Left hindlimb (tissue), 1 donor: ENCODE measurements at regions not wholly inside any gene's neighbourhood (a gene's known extent, or its start where the extent isn't known, plus 50 kb on each side); places are given as distances from the start of the nearest gene placed in this dataset.
"Not testable (repeated sequence)": the region's sequence is repeated elsewhere in the genome, so short reads cannot be mapped to it uniquely, and the experiment has no call there.

Experiments used
- DNase-seq: peaks from one replicate; pipeline ENCODE4 v3.0.0-alpha.2; 2018

DNA sequence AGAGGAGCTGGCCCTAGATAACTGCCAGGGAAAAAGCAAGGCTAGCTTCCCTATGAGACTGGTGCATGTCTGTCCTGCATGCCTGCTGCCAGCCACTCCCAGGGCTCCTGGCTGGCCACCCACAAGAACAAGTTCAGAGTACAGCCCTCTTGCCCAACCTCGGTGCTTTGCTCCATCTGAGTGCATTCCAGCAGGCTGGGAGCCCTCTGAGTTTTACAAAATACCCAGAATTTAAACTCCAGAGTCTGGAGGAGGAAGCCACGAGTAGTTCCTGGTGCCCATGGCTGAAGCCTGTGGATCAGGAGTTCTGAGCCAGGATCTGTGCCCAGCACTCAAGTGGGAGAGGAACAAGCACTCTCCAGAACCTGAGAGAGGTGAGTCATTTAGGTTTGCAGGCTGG is 111.6 kb downstream of the MAGEE2 start:
- no peak for DNase-seq

DNA sequence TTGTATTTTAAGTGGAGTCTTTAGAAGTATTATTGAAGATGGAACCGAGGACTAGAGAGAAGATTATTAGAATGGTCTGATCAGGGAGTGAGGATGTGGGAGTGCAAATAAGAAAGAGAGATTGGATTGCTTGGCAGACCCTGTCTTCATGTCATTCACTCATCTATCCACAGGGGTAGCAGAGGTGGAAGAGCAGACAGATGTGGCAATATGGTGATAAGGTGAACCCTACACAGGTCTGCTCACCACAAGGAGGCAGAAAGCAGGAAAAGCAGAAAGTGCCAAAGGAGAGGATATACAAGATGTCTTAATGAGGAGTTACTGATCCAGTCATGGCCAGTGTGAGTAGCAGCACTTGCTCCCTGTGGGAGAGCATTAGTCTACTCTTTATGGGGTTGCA is 129.4 kb downstream of the MAGEE2 start:
- DNase-seq, result no peak

DNA sequence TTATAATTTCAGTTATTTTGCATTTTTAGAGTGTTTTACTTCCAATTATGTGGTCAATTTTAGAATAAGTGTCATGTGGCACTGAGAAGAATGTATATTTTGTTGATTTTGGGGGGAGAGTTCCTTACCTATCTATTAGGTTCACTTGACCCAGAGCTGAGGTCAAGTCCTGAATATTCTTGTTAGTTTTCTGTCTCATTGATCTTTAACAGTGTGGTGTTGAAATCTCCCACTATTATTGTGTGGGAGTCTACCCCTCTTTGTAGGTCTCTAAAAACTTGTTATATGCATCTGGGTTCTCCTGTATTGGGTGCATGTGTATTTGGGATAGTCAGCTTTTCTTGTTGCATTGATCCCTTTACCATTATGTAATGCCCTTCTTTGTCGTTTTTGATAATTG is 127.0 kb upstream of the ZDHHC15 start:
- no peak for DNase-seq

DNA sequence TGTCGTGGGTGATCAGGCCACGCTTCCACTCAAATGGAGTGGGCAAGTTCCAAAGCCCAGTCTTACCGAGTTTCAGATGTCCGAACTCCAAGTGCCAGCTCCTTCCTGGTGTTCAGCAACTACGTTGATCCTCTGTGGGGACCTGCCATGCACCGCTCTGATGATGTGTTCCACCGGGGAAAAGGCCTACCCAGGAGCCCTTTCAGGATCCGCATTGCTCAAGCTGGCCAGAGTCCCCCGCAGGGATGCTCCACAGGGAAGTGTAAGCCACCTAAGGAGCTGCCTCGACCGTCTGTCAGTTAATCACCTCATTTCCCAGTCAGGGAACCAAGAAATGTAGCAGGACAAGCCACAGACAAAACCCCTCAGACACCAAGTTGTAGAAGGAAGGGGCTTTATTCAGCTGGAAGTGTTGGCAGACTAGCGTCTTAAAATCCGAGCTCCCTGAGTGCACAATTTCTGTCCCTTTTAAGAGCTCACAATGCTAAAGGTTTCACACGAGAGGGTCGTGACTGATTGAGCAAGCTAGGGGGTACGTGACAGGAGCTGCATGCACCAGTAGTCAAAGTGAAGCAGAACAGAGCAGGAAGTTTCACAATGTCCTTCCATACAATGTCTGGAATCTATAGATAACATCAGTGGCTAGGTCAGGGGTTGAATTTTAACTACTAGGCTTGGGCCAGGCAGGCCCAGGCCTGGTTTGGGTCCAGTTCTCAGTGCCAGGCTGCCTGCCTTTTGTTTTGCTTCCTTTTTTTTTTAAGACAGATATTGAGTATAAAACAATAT is 126.2 kb upstream of the ZDHHC15 start:
- no peak for DNase-seq

DNA sequence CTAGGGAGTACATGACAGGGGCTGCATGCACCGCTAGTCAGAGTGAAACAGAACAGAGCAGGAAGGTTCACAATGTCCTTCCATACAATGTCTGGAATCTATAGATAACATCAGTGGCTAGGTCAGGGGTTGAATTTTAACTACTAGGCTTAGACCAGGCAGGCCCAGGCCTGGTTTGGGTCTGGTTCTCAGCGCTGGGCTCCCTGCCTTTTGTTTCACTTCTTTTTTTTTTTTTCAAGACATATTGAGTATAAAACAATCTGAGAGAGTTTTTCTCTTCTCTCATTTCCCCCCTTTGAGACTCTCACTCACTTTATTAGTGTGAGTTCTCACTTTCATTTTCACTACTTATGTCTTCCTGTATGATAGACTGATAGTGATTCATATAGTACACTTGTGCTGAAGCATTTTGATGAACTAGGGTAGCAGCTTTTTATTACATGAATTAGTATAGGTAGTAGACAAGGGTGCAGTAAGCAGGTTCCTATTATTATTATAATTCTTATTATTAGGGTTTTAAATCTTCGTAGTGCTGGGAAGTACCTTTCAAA is 120.0 kb upstream of the ZDHHC15 start:
- no peak for DNase-seq

DNA sequence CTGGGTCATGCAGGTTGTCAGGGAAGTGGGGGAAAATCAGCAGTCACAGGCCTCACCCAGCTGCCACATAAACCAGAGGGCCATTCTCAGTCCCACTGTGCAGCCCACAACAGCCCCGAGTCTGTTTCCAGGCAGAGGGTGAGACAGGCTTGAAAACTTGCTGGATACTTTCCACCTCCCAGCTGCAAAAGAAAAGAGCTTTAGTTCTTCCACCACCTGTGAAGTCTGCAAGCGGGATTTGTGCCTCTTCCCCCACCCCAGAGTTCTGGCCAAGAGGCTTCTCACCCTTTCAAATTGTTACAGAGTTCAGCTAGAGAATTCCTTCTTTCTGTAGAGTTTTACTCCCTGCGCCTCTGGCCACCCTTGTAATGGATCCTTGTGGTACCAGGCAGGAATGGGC is 115.5 kb upstream of the ZDHHC15 start:
- peak; percentile 29 for DNase-seq

DNA sequence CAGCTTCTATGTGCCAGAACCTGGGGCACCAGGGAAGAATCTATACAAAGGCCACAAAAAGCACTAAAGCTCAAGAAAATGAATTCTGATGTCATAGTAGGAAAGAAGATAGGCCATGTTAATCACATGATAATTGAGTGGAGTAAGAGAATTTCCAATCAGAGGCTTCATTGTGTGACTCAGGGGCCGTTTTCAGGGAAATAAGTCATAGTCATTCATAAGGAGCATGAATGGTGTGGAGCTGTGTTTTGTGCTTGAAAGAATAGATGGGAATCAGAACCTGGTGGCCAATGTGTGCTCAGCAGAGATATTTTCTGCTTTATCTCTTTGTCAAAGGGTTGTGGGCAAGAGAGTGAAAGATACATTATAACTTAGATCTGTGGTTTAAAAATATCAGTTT is 102.4 kb upstream of the ZDHHC15 start:
- DNase-seq, result no peak

DNA sequence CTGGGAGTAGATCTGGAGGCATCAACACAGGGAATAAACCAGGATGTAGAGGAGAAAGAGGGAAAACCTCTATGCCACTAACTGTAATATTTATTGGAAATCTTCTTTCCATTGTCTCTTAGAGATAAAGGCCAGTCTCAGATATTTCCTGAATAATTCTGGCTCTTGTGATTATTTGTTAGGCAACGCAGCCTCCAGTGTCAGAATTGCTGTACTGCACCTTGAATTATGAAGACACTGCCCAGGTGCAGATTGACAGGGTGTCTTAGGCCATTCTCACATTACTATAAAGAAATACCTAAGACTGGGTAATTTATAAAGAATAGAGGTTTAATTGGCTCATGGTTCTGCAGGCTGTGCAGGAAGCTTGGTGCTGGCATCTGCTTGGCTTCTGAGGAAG is 100.7 kb upstream of the ZDHHC15 start:
- DNase-seq, result no peak

DNA sequence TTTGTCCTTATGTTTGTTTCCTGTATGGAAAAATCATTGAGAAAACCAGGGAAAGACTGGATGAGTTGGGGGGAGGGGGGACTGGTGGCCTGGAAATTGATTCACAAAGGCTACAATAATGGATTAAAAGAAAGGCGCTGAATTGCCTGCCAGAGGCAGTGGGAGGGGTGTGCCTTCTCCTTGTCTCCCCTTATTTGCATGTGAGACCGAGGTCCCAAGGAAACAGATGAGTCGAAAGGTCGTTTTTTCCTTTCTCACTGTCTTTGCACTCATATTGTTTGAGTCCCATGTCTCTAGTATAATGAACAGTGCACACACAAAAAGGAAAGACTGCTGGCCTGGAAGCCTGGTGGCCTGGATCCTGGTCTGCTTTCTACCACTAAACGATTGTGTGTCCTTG is 86.6 kb upstream of the ZDHHC15 start:
- DNase-seq, result no peak

DNA sequence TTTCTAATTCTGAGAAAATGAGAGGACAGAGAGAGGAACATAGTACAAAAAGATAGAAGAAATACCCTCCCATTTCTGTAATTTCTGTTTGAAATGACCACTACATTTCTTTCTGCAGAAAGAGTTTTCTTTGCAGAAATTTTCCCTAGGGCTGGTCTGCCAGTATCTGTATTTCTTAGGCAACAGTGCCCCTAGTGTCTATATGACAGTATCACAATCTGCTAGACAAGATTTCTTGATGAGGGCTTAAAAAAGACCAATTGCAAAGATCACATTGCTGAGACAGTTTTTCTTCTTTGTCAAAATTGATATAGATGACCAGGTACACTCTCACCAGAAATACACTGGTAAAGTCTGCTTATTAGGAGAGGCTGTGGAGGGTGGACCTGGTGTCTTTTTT is 81.0 kb upstream of the ZDHHC15 start:
- DNase-seq, result no peak

DNA sequence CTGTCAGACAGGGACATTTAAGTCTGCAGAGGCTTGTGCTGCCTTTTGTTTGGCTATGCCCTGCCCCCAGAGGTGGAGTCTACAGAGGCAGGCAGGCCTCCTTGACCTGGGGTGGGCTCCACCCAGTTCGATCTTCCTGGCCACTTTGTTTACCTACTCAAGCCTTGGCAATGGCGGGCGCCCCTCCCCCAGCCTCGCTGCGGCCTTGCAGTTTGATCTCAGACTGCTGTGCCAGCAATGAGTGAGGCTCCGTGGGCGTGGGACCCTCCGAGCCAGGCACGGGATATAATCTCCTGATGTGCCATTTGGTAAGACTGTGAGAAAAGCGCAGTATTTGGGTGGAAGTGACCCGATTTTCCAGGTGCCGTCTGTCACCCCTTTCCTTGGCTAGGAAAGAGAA is 79.2 kb upstream of the ZDHHC15 start:
- not testable (repeated sequence) for DNase-seq

DNA sequence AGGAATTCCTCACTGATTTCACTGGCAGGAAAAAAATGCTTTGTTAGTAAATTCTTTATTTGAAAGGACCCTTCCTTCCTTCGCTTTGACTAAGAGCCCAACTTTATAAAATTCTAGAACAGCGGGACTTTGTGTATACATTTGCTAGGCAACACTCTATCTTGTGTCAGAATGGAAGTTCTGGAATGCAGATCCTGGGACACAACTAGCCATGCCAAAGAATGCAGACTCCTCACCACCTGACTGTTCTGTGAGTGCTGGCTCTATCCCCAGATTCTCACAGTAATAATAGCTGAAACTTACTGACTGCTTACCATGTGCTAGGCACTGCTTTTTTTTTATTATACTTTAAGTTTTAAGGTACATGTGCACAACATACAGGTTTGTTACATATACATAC is 73.3 kb upstream of the ZDHHC15 start:
- DNase-seq, result no peak

DNA sequence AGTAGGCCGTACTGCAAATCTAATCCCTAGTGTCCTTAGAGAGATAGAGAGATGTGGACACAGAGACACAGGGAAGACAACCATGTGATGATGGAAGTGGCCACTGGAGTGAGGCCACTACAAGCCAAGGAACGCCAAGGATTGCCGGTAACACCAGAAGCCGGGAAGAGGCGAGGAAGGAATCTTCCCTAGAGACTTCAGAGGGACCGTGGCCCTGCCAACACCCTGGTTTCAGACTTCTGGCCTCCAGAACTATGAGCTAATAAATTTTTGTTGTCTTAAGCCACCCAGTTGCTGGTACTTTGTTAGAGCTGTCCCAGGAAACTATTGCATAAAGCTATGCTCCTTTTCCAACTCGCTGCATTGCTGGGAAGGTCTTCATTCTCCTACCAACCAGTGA is 70.3 kb upstream of the ZDHHC15 start:
- not testable (repeated sequence) for DNase-seq

DNA sequence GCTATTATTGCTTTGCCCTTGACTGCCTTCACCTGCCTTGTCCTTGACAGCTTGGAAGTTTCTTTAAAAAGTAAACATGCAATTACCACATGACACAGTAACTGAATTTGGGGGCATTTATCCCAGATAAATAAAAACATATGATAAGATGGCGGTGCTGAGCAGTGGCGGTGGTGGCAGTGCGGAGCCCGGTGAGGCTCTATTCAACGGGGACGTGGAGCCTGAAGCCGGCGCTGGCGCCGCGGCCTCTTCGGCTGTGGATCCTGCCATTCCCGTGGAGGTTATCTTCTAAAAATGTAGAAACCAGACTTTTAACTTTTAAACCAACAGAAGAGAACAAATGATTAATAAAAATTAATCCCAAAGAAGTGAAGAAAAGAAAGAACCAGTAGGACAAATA is 59.7 kb upstream of the ZDHHC15 start:
- DNase-seq, result no peak
